Stimulated activated effector memory CD8-positive, alpha-beta T cell treated with anti-CD3 and anti-CD28 coated beads, Interleukin-12 subunit alpha, Interleukin-12 subunit beta, amount 100 ng/mL, for 72 hours (primary cell): ENCODE measurements at regions not wholly inside any gene's neighbourhood (a gene's known extent, or its start where the extent isn't known, plus 50 kb on each side); places are given as distances from the start of the nearest gene placed in this dataset.

ENCODE experiments used
- ATAC-seq: fragments of 150-1000 bp; cut with Tn5 transposase; 2 replicates; pipeline ENCODE4 v1.10.0; 2021
- DNase-seq, 2 donors: peaks; one replicate each; pipeline ENCODE4 v3.0.0; 2021 to 2022; ENCODE audit warnings: low spot score in 2 of 2
- H3K27ac Mint-ChIP-seq: one replicate; pipeline ENCODE4 v1.8.0; 2022; ENCODE audit warnings: mild to moderate bottlenecking, mixed read lengths
- H3K36me3 Mint-ChIP-seq: one replicate; pipeline ENCODE4 v1.8.0; 2022; ENCODE audit warnings: mild to moderate bottlenecking, mixed read lengths
- H3K4me1 Mint-ChIP-seq: one replicate; pipeline ENCODE4 v1.8.0; 2022; ENCODE audit warnings: mixed read lengths
- H3K4me3 Mint-ChIP-seq: one replicate; pipeline ENCODE4 v1.8.0; 2022; ENCODE audit warnings: mild to moderate bottlenecking, mixed read lengths
- H3K9me3 Mint-ChIP-seq: one replicate; pipeline ENCODE4 v1.8.0; 2022; ENCODE audit warnings: mixed read lengths

DNA sequence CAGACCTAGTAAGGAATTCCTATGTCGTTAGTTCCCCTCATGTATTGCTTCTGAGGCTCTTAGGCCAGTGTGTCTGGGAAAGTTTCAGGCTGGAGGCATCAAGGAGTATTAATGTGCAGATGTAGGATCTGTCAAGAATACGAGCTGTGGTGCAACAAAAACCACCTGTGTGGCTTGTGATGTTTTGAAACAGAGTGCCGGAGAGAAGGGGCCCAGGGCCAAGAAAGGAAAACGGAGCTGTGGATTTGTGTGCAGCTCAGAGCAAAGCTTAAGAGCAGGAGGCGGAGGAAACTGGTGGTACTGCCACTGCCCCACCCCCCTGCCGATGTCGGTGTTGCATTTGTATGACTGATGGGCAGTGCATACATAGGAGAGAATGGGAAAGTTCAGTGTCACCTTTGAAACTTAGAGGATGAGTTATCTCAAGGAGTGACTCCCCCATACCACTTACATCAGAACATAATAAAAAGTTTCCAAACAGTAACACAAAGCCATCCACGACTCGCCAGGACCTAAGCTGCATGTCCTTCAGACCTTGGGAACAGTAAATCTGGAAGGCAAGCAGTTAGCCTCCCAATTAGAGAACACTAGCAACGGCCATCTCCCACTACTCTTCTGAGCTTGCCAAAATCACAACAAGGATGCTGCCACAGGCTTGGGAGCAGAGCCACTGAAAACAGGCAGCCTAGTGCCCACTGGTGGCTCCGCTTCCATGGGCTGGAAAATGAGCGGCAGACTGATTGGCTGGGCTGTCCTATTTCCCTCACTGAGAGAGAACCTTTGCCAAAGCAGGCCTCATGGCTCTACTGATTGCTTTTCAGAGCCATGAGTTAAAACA is 152.7 kb upstream of the NT5C1B start:
- Mint-ChIP-seq H3K4me1 (no peaks in the 10 kb centered on the region), H3K9me3 (no peaks in the 10 kb centered on the region), H3K27ac (no peak overlapping the region), H3K36me3 (no peaks in the 10 kb centered on the region), H3K4me3 (no peak overlapping the region)
- ATAC-seq (no peak), DNase-seq (no peak)

DNA sequence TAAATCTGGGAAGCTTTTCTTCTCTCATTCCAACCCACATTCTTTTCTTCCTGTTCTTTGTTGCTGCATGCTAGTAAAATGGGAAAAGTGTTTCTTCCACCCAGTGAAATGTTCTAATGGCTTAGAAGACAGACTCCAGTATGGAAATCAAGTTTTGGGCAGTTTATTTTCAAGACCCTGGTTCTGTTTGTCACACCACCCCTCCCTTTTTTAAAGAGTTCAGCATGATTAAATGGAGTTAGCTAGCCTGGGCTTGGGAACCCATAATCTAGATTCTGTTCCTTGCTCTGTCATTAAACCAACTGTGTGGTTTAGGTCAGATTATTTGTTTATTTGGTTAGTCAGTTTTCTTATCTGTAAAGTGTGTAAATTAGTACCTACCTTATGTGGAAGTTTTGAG is 151.8 kb upstream of the NT5C1B start:
- H3K4me3 Mint-ChIP-seq, result no peak overlapping the region
- ATAC-seq, result no peak
- H3K9me3 Mint-ChIP-seq, result peaks cover 4% of the 10 kb centered on the region
- H3K4me1 Mint-ChIP-seq, result no peaks in the 10 kb centered on the region
- H3K27ac Mint-ChIP-seq, result no peak overlapping the region
- DNase-seq, result no peak
- no peaks in the 10 kb centered on the region for H3K36me3 Mint-ChIP-seq

DNA sequence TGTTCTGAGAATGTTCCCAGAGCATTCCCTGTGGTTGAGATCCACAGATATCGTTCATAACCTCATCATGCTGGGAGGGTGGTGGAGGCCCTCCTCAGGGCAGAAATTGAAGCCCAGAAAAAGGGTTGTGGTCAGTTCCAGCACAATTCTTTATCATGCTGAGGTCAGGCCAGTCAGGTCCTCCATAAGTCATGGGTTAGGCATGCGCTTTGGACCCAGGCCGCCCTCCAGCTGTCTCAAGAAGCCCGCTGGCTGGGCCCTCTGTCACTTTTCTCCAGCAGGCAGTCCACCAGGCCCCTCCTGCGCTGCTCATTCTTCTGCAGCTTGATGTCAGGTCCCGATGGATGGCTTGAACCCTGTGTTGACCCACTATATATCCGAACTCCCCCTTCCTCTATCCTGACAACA is 151.1 kb upstream of the NT5C1B start:
- Mint-ChIP-seq H3K4me1 (no peaks in the 10 kb centered on the region), H3K36me3 (no peaks in the 10 kb centered on the region), H3K9me3 (peaks cover 4% of the 10 kb centered on the region), H3K27ac (no peak overlapping the region), H3K4me3 (no peak overlapping the region)
- DNase-seq (no peak), ATAC-seq (no peak)

DNA sequence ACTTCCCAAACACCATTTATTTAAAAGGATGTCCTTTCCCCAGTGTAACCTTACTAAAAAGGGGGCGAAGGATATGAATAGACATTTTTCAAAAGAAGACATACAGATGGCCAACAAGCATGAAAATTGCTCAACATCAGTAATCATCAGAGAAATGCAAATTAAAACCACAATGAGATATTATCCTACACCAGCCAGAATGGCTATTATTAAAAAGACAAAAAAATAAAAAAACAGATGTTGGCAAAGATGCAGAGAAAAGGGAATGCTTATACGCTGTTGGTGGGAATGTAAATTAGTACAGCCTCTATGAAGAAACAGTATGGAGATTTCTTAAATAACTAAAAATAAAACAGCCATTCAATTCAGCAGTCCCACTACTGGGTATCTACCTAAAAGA is 142.3 kb upstream of the NT5C1B start:
- H3K4me3 Mint-ChIP-seq, result no peak overlapping the region
- H3K4me1 Mint-ChIP-seq, result no peaks in the 10 kb centered on the region
- H3K9me3 Mint-ChIP-seq, result peaks cover 14% of the 10 kb centered on the region
- no peak overlapping the region for H3K27ac Mint-ChIP-seq
- DNase-seq (no peak), ATAC-seq (no peak)
- no peaks in the 10 kb centered on the region for H3K36me3 Mint-ChIP-seq

DNA sequence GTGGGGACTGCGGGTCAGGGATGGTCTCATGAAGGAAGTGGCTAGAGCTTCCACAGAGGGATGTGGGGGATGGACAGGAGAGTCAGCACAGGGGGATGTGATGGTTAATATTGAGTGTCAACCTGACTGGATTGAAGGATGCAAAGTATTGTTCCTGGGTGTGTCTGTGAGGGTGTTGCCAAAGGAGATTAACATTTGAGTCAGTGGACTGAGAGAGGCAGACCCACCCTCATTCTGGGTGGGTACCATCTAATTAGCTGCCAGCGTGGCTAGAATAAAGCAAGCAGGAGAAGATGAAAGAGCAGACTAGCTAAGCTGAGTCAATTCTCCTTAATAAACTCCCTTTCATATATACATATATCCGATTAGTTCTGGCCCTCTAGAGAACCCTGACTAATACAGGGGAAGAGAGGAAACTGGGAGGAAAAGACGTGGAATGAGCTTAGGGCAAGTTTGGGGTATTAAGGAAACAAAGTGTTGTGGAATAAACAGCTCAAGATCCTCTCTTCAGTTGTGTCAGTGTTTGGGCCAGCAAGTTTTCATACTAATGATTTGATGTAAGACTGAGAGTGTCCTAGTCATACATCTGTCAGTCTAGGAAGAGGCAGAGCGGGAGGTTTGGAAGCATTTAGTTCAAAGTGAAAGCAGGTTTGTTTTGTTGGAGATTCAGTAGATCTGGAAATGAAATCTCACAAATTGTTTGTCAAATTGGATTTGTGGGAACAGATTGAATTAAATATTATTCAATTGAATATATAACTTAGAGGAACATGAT is 135.2 kb upstream of the NT5C1B start:
- no peak for ATAC-seq

DNA sequence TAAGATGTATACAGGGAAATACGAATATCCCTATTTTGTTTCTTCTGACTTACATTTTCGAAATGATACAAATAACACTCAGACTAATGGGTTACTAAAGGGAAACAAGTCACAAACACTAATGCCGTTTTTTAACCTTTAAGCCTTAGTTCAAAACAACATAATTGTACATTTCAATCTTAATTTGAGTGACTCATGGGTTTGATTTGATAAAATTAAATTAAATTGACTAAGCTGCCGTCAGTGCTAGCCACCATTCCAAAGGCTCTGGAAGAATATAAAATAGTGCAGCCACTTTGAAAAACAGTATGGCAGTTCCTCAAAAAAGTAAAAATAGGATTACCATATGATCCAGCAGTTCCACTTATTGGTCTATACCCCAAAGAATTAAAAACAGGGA is 133.8 kb upstream of the NT5C1B start:
- Mint-ChIP-seq H3K4me1 (no peaks in the 10 kb centered on the region), H3K9me3 (peaks cover 2% of the 10 kb centered on the region), H3K36me3 (no peaks in the 10 kb centered on the region), H3K27ac (no peak overlapping the region), H3K4me3 (no peak overlapping the region)
- no peak for ATAC-seq
- no peak for DNase-seq

More for the DNA sequence above, 135.2 kb upstream of the NT5C1B start:
- Mint-ChIP-seq H3K27ac (no peak overlapping the region), H3K36me3 (no peaks in the 10 kb centered on the region), H3K4me1 (no peaks in the 10 kb centered on the region), H3K4me3 (no peak overlapping the region), H3K9me3 (peaks cover 2% of the 10 kb centered on the region)
- DNase-seq, result no peak

DNA sequence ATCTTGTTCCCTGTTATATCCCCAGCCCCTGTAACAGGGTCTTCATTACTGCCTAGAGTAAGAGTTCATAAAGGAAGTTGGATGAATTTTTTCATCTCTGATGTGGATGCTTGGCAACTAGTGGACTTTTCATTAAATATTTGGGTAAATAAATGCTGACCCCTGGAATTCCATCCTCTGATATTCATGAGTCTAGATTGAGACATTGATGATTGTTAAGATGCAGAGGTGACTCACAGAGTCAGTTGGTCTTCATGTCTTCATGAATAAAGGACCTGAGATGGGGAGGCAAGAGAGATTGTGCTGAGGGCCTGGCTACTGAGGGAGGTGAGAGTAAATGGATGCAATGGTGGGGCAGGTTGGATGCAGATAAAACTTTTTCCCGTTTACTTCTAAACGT is 132.7 kb upstream of the NT5C1B start:
- DNase-seq (no peak), ATAC-seq (no peak)
- Mint-ChIP-seq H3K9me3 (peaks cover 5% of the 10 kb centered on the region), H3K36me3 (no peaks in the 10 kb centered on the region), H3K4me1 (no peaks in the 10 kb centered on the region), H3K4me3 (no peak overlapping the region), H3K27ac (no peak overlapping the region)

DNA sequence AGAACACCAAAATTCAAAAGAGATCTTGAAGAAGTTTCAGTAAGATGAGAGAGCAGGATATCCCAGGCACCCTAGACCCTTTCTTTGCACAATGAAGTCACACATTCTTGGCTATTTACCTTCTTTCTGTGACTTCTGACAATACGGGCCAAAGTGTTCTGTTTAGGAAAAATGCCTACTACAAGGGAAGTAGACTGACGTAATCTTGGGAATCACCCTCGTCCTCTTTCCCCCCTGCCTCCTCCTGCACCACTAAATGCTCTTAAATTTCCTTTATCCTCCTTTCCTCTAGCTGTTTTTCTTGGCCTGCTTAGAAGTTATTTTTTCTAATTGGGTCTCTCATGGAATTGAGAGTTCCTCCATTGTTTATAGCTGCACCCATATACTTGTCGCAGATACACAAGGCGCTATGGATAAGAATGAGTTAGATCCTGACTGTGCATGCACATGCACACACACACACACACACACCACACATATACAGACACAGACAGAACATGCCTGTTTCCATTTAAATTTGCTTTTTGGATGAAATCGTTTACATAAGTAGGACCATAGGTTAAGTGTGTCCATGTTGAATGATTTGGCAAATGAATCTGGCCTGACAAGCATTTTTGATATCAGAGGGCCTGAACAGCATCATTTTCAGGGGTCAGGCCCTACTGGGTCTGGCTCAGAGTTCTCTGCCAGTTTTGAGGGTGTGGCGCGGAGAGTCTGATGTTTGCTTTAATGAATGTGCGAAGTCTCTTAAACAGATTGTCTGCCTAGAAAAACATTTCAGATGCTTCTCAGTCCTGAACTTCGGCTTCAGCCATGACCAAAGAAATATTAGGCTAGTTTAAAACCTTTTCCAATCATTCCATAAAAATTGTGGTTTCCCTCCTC is 131.9 kb upstream of the NT5C1B start:
- peaks cover 5% of the 10 kb centered on the region for H3K9me3 Mint-ChIP-seq
- H3K4me3 Mint-ChIP-seq, result no peak overlapping the region
- H3K27ac Mint-ChIP-seq, result no peak overlapping the region
- no peaks in the 10 kb centered on the region for H3K36me3 Mint-ChIP-seq
- H3K4me1 Mint-ChIP-seq, result no peaks in the 10 kb centered on the region
- no peak for DNase-seq
- ATAC-seq, result no peak

DNA sequence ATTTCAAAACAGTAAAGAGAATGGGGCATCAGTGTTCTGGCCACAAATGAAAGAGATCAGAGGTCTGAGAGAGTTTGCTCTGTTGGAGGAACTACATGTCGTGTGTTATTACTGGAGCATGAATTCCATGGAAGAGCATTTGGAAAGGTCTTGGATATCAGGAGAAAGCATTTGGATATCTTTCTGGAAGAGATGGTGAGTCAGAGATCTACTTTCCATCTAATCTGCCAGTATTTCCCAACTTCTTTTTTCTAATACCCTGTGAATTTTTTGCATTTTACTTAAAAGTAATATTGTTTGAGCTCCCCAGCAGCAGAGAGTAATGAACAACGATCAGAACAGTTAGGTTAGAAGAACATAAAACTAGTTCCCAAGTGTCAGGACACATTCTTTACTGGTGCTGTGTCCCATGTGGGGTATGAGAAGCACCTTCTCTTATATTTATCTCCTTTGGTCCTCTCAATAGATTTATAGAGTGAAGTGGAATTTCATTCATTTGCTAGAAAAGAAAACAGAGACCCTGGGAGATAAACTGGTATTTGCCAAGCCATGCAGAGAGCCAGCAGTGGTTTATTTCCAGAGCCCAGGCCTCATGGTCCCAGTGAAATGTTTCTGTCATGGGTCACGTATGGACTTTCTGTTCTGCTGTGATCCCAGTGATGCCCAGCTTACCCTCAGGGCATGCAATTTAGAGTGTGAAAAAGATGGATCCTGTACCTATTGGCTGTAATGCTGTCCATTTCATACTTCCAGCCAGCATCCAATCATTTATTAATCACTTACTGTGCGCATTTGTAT is 130.8 kb upstream of the NT5C1B start:
- H3K4me1 Mint-ChIP-seq, result no peaks in the 10 kb centered on the region
- peaks cover 11% of the 10 kb centered on the region for H3K9me3 Mint-ChIP-seq
- no peak overlapping the region for H3K27ac Mint-ChIP-seq
- H3K4me3 Mint-ChIP-seq, result no peak overlapping the region
- DNase-seq (no peak), ATAC-seq (no peak)
- no peaks in the 10 kb centered on the region for H3K36me3 Mint-ChIP-seq

DNA sequence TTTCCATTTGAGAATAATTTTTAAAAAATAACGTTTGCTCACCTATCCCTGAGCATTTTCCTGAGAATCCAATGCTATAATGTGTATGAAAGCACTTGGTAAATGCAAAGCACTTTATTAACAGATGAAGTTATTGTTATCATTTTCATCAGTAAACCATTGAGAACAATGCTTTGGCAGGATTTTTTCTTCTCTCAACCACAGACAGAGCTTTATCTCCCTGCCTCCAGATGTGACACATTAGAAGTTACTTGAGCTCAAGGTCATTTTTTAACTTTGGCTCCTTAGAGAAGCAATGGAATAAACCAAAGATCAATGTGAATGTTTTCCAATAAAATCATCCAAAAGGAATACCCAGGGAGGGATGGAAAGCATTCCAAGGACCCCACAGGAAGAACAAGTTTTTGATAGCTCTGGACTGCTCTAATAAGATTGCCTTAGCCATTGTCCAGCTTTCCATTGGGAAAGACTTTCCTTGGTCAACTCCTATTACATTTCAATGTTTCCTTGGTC is 118.9 kb upstream of the NT5C1B start:
- H3K27ac Mint-ChIP-seq, result no peak overlapping the region
- no peak for DNase-seq

DNA sequence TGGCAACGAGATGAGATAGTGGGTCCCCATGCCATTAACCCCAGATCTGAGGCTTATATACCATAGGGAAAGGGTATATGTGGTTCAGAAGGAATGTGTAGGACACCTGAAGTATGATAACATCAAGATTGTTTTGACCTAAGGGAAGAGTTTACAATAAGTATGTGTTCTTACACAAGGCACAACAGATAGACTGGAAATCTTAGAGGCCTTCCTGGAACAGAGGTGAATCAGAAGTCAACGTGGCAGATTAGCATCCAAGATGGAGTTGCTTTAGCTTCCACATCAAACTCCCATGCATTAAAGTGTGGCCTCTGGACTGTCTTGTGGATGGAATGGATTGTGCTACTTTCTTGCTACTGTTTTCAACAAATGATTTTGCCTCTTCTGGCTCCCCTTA is 116.6 kb upstream of the NT5C1B start:
- DNase-seq (no peak), ATAC-seq (no peak)
- Mint-ChIP-seq H3K9me3 (no peaks in the 10 kb centered on the region), H3K4me3 (no peak overlapping the region), H3K4me1 (no peaks in the 10 kb centered on the region), H3K36me3 (no peaks in the 10 kb centered on the region), H3K27ac (no peak overlapping the region)

More for the DNA sequence above, 118.9 kb upstream of the NT5C1B start:
- Mint-ChIP-seq H3K36me3 (no peaks in the 10 kb centered on the region), H3K4me1 (no peaks in the 10 kb centered on the region), H3K9me3 (peaks cover 7% of the 10 kb centered on the region), H3K4me3 (no peak overlapping the region)
- ATAC-seq, result no peak

DNA sequence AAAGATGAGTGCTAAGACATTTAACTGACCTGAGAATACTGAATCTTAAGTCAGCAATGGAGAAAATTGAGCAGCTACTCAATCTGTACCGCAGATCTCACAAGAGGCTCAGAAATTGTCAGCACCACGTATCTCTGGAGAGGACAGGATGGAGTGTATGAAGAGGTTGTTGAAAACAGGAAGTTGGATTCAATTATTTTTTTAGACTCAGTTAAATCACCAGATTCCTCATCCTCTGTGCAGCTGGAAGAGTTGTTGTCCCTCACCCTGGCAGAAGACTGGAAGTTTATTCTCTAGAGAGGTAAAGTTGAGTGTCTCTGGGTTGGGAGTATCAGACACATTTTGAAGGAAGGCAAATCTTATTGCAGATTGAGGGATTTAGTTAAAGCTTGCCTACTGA is 114.9 kb upstream of the NT5C1B start:
- ATAC-seq, result no peak
- H3K9me3 Mint-ChIP-seq, result no peaks in the 10 kb centered on the region
- H3K36me3 Mint-ChIP-seq, result no peaks in the 10 kb centered on the region
- H3K27ac Mint-ChIP-seq, result no peak overlapping the region
- H3K4me1 Mint-ChIP-seq, result no peaks in the 10 kb centered on the region
- H3K4me3 Mint-ChIP-seq, result no peak overlapping the region
- no peak for DNase-seq

DNA sequence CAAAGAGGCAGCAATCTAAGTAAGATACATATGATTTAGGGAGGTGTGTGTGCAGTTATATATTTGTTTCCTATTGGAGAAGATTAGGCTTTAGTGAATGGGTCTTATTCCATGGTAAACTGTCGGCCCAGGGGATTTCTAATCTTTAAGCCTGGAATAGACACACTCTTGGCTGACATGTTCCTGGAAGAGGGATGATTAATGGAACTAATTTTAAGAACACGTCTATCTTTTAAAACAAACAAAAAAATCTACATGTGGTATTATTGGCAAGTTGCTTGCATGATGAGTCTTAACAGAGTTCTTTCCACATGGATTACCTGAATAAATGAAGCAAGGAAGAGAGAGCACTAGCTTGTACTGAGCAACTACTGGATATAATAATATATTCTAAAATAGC is 114.2 kb upstream of the NT5C1B start:
- no peak overlapping the region for H3K4me3 Mint-ChIP-seq
- H3K36me3 Mint-ChIP-seq, result no peaks in the 10 kb centered on the region
- DNase-seq (no peak), ATAC-seq (no peak)
- no peak overlapping the region for H3K27ac Mint-ChIP-seq
- H3K9me3 Mint-ChIP-seq, result no peaks in the 10 kb centered on the region
- no peaks in the 10 kb centered on the region for H3K4me1 Mint-ChIP-seq

DNA sequence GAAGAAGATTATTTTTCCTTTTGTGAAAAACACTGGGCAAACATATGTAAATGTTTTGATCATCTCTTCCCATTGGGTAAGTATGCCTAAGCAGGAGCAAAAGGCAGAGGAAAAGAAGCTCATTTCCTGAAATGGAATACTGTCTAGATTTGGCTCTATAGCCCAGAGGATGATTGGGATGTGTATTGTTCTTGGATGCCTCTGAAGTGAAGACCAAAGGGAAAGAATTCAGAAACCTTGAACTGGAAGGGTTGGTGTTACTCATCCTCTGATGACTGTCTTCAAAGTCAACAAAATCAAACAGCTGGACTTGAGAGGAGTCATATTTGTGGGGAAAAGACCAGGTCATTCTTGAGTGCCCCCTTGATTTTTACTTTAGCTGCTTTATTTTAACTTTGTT is 112.6 kb upstream of the NT5C1B start:
- ATAC-seq, result no peak
- Mint-ChIP-seq H3K4me1 (no peaks in the 10 kb centered on the region), H3K36me3 (no peaks in the 10 kb centered on the region), H3K27ac (no peak overlapping the region), H3K9me3 (peaks cover under 1% of the 10 kb centered on the region), H3K4me3 (no peak overlapping the region)
- no peak for DNase-seq
